Trophoblast cell (in vitro differentiated cells and primary cell): ENCODE measurements at regions not wholly inside any gene's neighbourhood (a gene's known extent, or its start where the extent isn't known, plus 50 kb on each side); places are given as distances from the start of the nearest gene placed in this dataset.

ENCODE experiments used
- DNase-seq, 2 donors: peaks; one replicate each; pipeline ENCODE4 v3.0.0-alpha.2; 2016
- H2AFZ ChIP-seq: 2 replicates; pipeline ENCODE4 v1.6.1; 2013; ENCODE audit warnings: low read length, moderate library complexity, mild to moderate bottlenecking; ENCODE audit not compliant: insufficient read depth, poor library complexity
- H2AK5ac ChIP-seq: 2 replicates; pipeline ENCODE4 v1.6.1; 2013; ENCODE audit warnings: mild to moderate bottlenecking, low read length
- H2BK120ac ChIP-seq: 2 replicates; pipeline ENCODE4 v1.6.1; 2013; ENCODE audit warnings: low read length, mild to moderate bottlenecking, moderate library complexity; ENCODE audit not compliant: insufficient read depth, poor library complexity
- H2BK12ac ChIP-seq: 2 replicates; pipeline ENCODE4 v1.6.1; 2013; ENCODE audit warnings: mild to moderate bottlenecking, low read length, moderate library complexity
- H2BK5ac ChIP-seq: 2 replicates; pipeline ENCODE4 v1.6.1; 2013; ENCODE audit warnings: low read length, low read depth, moderate library complexity, mild to moderate bottlenecking; ENCODE audit not compliant: poor library complexity
- H3K14ac ChIP-seq: 2 replicates; pipeline ENCODE4 v1.6.1; 2013; ENCODE audit warnings: mild to moderate bottlenecking, low read length
- H3K18ac ChIP-seq: 2 replicates; pipeline ENCODE4 v1.6.1; 2013; ENCODE audit warnings: mild to moderate bottlenecking, low read length
- H3K23ac ChIP-seq: 2 replicates; pipeline ENCODE4 v1.6.1; 2013; ENCODE audit warnings: low read length
- H3K27ac ChIP-seq: 2 replicates; pipeline ENCODE4 v1.5.1; 2013; ENCODE audit warnings: low read depth, mild to moderate bottlenecking, inconsistent platforms, low read length, moderate library complexity
- H3K27me3 ChIP-seq: 2 replicates; pipeline ENCODE4 v1.6.1; 2013; ENCODE audit warnings: inconsistent platforms, mild to moderate bottlenecking, low read length, moderate library complexity; ENCODE audit not compliant: insufficient read depth
- H3K36me3 ChIP-seq, 2 experiments: 1 replicate in 1 of 2; 2 replicates in 1 of 2; pipeline ENCODE4 v1.6.1; 2013; ENCODE audit warnings: low read length in 2 of 2, mild to moderate bottlenecking in 2 of 2, moderate library complexity in 1 of 2; ENCODE audit not compliant: insufficient read depth in 2 of 2, control insufficient read depth in 1 of 2
- H3K4ac ChIP-seq: 2 replicates; pipeline ENCODE4 v1.6.1; 2013; ENCODE audit warnings: low read depth, mild to moderate bottlenecking, low read length, moderate library complexity
- H3K4me1 ChIP-seq, 2 experiments: 1 replicate in 1 of 2; 2 replicates in 1 of 2; pipeline ENCODE4 v1.6.1; 2013; ENCODE audit warnings: low read length in 2 of 2, mild to moderate bottlenecking in 2 of 2, moderate library complexity in 1 of 2; ENCODE audit not compliant: insufficient read depth in 2 of 2, control insufficient read depth in 1 of 2
- H3K4me2 ChIP-seq: 2 replicates; pipeline ENCODE4 v1.6.1; 2013; ENCODE audit warnings: inconsistent platforms, mild to moderate bottlenecking, low read length, moderate library complexity
- H3K4me3 ChIP-seq: 2 replicates; pipeline ENCODE4 v1.5.1; 2013; ENCODE audit warnings: mild to moderate bottlenecking, low read depth, low read length, inconsistent platforms
- H3K79me1 ChIP-seq: one replicate; pipeline ENCODE4 v1.6.1; 2013; ENCODE audit warnings: low read length
- H3K79me2 ChIP-seq: 2 replicates; pipeline ENCODE4 v1.6.1; 2013; ENCODE audit warnings: low read length, mild to moderate bottlenecking; ENCODE audit not compliant: control insufficient read depth, insufficient read depth, poor library complexity
- H3K9ac ChIP-seq: 2 replicates; pipeline ENCODE4 v1.6.1; 2013; ENCODE audit warnings: mild to moderate bottlenecking, low read length
- H3K9me3 ChIP-seq: 2 replicates; pipeline ENCODE4 v1.6.1; 2013; ENCODE audit warnings: low read depth, mild to moderate bottlenecking, control low read depth, inconsistent platforms, low read length; ENCODE audit not compliant: insufficient read depth
- H4K12ac ChIP-seq: 2 replicates; pipeline ENCODE4 v1.6.1; 2013; ENCODE audit warnings: low read depth, mild to moderate bottlenecking, low read length, moderate library complexity
- H4K8ac ChIP-seq: 2 replicates; pipeline ENCODE4 v1.6.1; 2013; ENCODE audit warnings: low read depth, mild to moderate bottlenecking, low read length, moderate library complexity
- H4K91ac ChIP-seq: one replicate; pipeline ENCODE4 v1.6.1; 2013; ENCODE audit warnings: low read depth, mild to moderate bottlenecking, low read length, moderate library complexity
- WGBS: extraction: QIAGEN DNeasy Blood & Tissue Kit; methylation state at CpG from one replicate; pipeline ENCODE4 v1.1.7; 2013; ENCODE audit warnings: missing lambda C conversion rate; ENCODE audit not compliant: insufficient read length, insufficient coverage; ENCODE audit errors: extremely low coverage; 5-methylcytosine and 5-hydroxymethylcytosine counted together

- WGBS = no CpG with 5 or more reads among the region's 1 CpG
Measured at GRCh38 chr18:33900638-33901037, 322.6 kb downstream of the ASXL3 start.

GRCh38 chr18:33898427-33898826 lies 320.4 kb downstream of the ASXL3 start:
- no peak overlapping the region for H3K23ac ChIP-seq
- no peaks in the 10 kb centered on the region for H3K79me1 ChIP-seq
- H2AK5ac ChIP-seq = no peak overlapping the region
- H3K36me3 ChIP-seq = no peaks in the 10 kb centered on the region
- no peak overlapping the region for H4K8ac ChIP-seq
- DNase-seq = no peak
- no peak overlapping the region for H3K4ac ChIP-seq
- H2AFZ ChIP-seq = no peak overlapping the region
- H4K91ac ChIP-seq = no peak overlapping the region
- H3K4me2 ChIP-seq = no peak overlapping the region
- H3K27ac ChIP-seq = no peak overlapping the region
- no peaks in the 10 kb centered on the region for H3K27me3 ChIP-seq
- H3K4me3 ChIP-seq = no peak overlapping the region
- H2BK12ac ChIP-seq = no peak overlapping the region
- no peaks in the 10 kb centered on the region for H3K79me2 ChIP-seq
- H3K18ac ChIP-seq = no peak overlapping the region
- no CpG with 5 or more reads among the region's 2 CpGs for WGBS
- no peak overlapping the region for H2BK120ac ChIP-seq
- H3K14ac ChIP-seq = no peak overlapping the region
- no peak overlapping the region for H2BK5ac ChIP-seq
- H3K9me3 ChIP-seq = no peaks in the 10 kb centered on the region
- H3K9ac ChIP-seq = no peak overlapping the region
- no peaks in the 10 kb centered on the region for H3K4me1 ChIP-seq
- no peak overlapping the region for H4K12ac ChIP-seq

More at GRCh38 chr18:33900638-33901037, 322.6 kb downstream of the ASXL3 start:
- Histone ChIP-seq H3K36me3 (no peaks in the 10 kb centered on the region), H3K9me3 (no peaks in the 10 kb centered on the region), H2BK120ac (no peak overlapping the region), H3K79me2 (no peaks in the 10 kb centered on the region), H3K9ac (no peak overlapping the region), H3K4me3 (no peak overlapping the region), H2AFZ (no peak overlapping the region), H3K79me1 (no peaks in the 10 kb centered on the region), H3K4me1 (no peaks in the 10 kb centered on the region), H2BK12ac (no peak overlapping the region), H3K18ac (no peak overlapping the region), H2AK5ac (no peak overlapping the region), H3K23ac (no peak overlapping the region), H4K12ac (no peak overlapping the region), H3K14ac (no peak overlapping the region), H3K4me2 (no peak overlapping the region), H3K27me3 (no peaks in the 10 kb centered on the region), H3K4ac (no peak overlapping the region), H2BK5ac (no peak overlapping the region), H4K91ac (no peak overlapping the region), H4K8ac (no peak overlapping the region), H3K27ac (no peak overlapping the region)
- DNase-seq = no peak

DNA sequence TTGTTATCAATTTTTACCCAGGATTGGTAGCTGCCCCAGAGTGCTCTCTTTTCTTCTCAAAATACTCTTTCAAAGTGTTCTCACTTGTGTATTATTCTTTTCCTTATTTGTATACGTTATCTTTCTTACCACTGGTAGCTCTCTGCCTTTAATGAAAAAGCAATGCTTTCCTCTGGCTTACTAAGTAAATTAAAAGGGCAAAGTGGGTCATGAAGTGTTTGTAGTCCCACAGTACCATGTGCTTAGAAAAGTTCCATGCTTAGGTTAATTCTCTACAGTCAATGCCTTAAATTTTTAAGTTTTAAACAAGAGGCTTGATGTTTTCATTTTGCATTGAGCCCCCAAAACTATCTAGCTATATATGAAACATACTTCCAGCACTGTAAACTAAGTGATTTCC lies 300.2 kb downstream of the ASXL3 start:
- no peak for DNase-seq

DNA sequence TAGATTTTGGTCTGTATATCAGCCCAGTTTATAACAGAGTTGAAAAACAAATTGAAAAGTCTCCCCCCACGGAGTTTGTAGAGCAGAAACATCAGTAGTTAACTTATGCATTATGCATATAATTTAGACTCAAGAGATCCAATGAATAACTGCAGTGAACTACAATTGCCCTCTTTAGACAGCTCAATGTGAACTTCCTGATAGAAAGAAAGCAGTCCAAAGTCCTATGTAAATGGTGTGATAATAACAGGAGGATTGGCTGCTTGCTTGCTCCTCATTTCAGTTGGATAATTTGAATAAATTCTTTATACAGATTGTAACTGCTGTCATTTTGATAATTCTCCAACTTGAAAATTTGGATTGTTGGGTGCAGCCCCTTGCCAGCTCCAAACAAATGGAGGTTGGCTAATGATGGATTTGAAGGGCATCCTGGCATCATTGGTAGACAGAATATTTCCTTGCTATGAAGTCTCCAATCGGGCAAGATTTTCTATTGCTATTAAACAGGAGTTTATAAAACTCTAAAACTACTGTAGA lies 297.1 kb downstream of the ASXL3 start:
- Histone ChIP-seq H3K18ac (no peak overlapping the region), H3K36me3 (no peaks in the 10 kb centered on the region), H4K8ac (no peak overlapping the region), H2BK5ac (no peak overlapping the region), H3K9me3 (no peaks in the 10 kb centered on the region), H2BK120ac (no peak overlapping the region), H2BK12ac (no peak overlapping the region), H3K4me1 (peaks cover 0 to 4% of the 10 kb centered on the region in 2 experiments), H3K79me2 (no peaks in the 10 kb centered on the region), H3K27ac (no peak overlapping the region), H2AK5ac (no peak overlapping the region), H4K12ac (no peak overlapping the region), H3K23ac (no peak overlapping the region), H3K4me2 (no peak overlapping the region), H3K14ac (no peak overlapping the region), H4K91ac (no peak overlapping the region), H3K4ac (no peak overlapping the region), H3K27me3 (no peaks in the 10 kb centered on the region), H3K9ac (no peak overlapping the region), H3K79me1 (peaks cover 3% of the 10 kb centered on the region), H2AFZ (no peak overlapping the region), H3K4me3 (no peak overlapping the region)
- no peak for DNase-seq
- no CpG with 5 or more reads among the region's 2 CpGs for WGBS

More for the DNA sequence above, 300.2 kb downstream of the ASXL3 start:
- H3K18ac ChIP-seq = no peak overlapping the region
- H3K4me3 ChIP-seq = no peak overlapping the region
- H2AFZ ChIP-seq = no peak overlapping the region
- H2BK12ac ChIP-seq = no peak overlapping the region
- H3K79me2 ChIP-seq = no peaks in the 10 kb centered on the region
- no peaks in the 10 kb centered on the region for H3K36me3 ChIP-seq
- H3K4me1 ChIP-seq = no peaks in the 10 kb centered on the region
- no peak overlapping the region for H3K9ac ChIP-seq
- no peaks in the 10 kb centered on the region for H3K27me3 ChIP-seq
- no peak overlapping the region for H3K4ac ChIP-seq
- H3K79me1 ChIP-seq = no peaks in the 10 kb centered on the region
- H4K12ac ChIP-seq = no peak overlapping the region
- H4K91ac ChIP-seq = no peak overlapping the region
- no peak overlapping the region for H3K23ac ChIP-seq
- H3K14ac ChIP-seq = no peak overlapping the region
- no peak overlapping the region for H2BK120ac ChIP-seq
- H4K8ac ChIP-seq = no peak overlapping the region
- H2BK5ac ChIP-seq = no peak overlapping the region
- no peak overlapping the region for H2AK5ac ChIP-seq
- no peak overlapping the region for H3K4me2 ChIP-seq
- H3K9me3 ChIP-seq = no peaks in the 10 kb centered on the region
- H3K27ac ChIP-seq = no peak overlapping the region
- WGBS = no CpG with 5 or more reads among the region's 1 CpG
